ENCODE measurements at regions not wholly inside any gene's neighbourhood (a gene's known extent, or its start where the extent isn't known, plus 50 kb on each side); places are given as distances from the start of the nearest gene placed in this dataset.
A peak's percentile ranks its signal among the peaks of the same experiment; 100 is the strongest.
"Not testable (repeated sequence)": the region's sequence is repeated elsewhere in the genome, so short reads cannot be mapped to it uniquely, and the experiment has no call there.

- Histone ChIP-seq H3K9me3 (ENCODE audit: control insufficient read depth, low read length) (peaks cover 10% of the 10 kb centered on the region), H3K4me3 (ENCODE audit: extremely low read depth, insufficient read depth, low read length, poor library complexity, severe bottlenecking) (no peak overlapping the region), H3K27ac (ENCODE audit: low read depth, low read length, severe bottlenecking) (no peak overlapping the region), H3K4me1 (ENCODE audit: control insufficient read depth, insufficient read depth, low read length, poor library complexity, severe bottlenecking) (no peaks in the 10 kb centered on the region), H3K36me3 (ENCODE audit: control insufficient read depth, insufficient read depth, low read length) (no peaks in the 10 kb centered on the region)
- WGBS, 2 experiments (ENCODE audit: insufficient coverage in 2 of 2) = 85 to 89% methylated on average over 8 to 13 of the region's 15 CpGs
Measured at GRCh38 chr6:16040628-16040974, 88.3 kb upstream of the MYLIP start.

- not testable (repeated sequence) for H3K4me3 ChIP-seq (ENCODE audit: extremely low read depth, insufficient read depth, low read length, poor library complexity, severe bottlenecking)
- WGBS, 2 experiments (ENCODE audit: insufficient coverage in 2 of 2) = 98 to 99% methylated on average over 12 to 13 of the region's 17 CpGs
Measured at GRCh38 chr6:16039892-16040627, 88.8 kb upstream of the MYLIP start.

GRCh38 chr6:16038938-16039337 lies 89.9 kb upstream of the MYLIP start:
- no peak overlapping the region for H3K4me3 ChIP-seq (ENCODE audit: extremely low read depth, insufficient read depth, low read length, poor library complexity, severe bottlenecking)
- no CpG with 5 or more reads among the region's 2 CpGs for WGBS, 2 experiments (ENCODE audit: insufficient coverage in 2 of 2)
- H3K36me3 ChIP-seq (ENCODE audit: control insufficient read depth, insufficient read depth, low read length) = no peaks in the 10 kb centered on the region
- H3K9me3 ChIP-seq (ENCODE audit: control insufficient read depth, low read length) = peaks cover 10% of the 10 kb centered on the region
- no peaks in the 10 kb centered on the region for H3K4me1 ChIP-seq (ENCODE audit: control insufficient read depth, insufficient read depth, low read length, poor library complexity, severe bottlenecking)
- no peak overlapping the region for H3K27ac ChIP-seq (ENCODE audit: low read depth, low read length, severe bottlenecking)

More at GRCh38 chr6:16039892-16040627, 88.8 kb upstream of the MYLIP start:
- H3K9me3 ChIP-seq (ENCODE audit: control insufficient read depth, low read length) = peaks cover 10% of the 10 kb centered on the region
- H3K36me3 ChIP-seq (ENCODE audit: control insufficient read depth, insufficient read depth, low read length); H3K4me1 ChIP-seq (ENCODE audit: control insufficient read depth, insufficient read depth, low read length, poor library complexity, severe bottlenecking); H3K27ac ChIP-seq (ENCODE audit: low read depth, low read length, severe bottlenecking): not testable (repeated sequence)

GRCh38 chr6:16035488-16036080 lies 93.3 kb upstream of the MYLIP start:
- H3K27ac ChIP-seq (ENCODE audit: low read depth, low read length, severe bottlenecking) = no peak overlapping the region
- H3K9me3 ChIP-seq (ENCODE audit: control insufficient read depth, low read length) = peaks cover 16% of the 10 kb centered on the region
- H3K4me3 ChIP-seq (ENCODE audit: extremely low read depth, insufficient read depth, low read length, poor library complexity, severe bottlenecking) = no peak overlapping the region
- H3K4me1 ChIP-seq (ENCODE audit: control insufficient read depth, insufficient read depth, low read length, poor library complexity, severe bottlenecking) = peaks cover 5% of the 10 kb centered on the region
- WGBS, 2 experiments (ENCODE audit: insufficient coverage in 2 of 2) = 94% methylated on average over 4 of the region's 4 CpGs
- no peaks in the 10 kb centered on the region for H3K36me3 ChIP-seq (ENCODE audit: control insufficient read depth, insufficient read depth, low read length)

- Histone ChIP-seq H3K36me3 (ENCODE audit: control insufficient read depth, insufficient read depth, low read length) (no peaks in the 10 kb centered on the region), H3K9me3 (ENCODE audit: control insufficient read depth, low read length) (peaks cover 14% of the 10 kb centered on the region), H3K4me1 (ENCODE audit: control insufficient read depth, insufficient read depth, low read length, poor library complexity, severe bottlenecking) (peaks cover 7% of the 10 kb centered on the region), H3K4me3 (ENCODE audit: extremely low read depth, insufficient read depth, low read length, poor library complexity, severe bottlenecking) (no peak overlapping the region), H3K27ac (ENCODE audit: low read depth, low read length, severe bottlenecking) (no peak overlapping the region)
- 76 to 100% methylated on average over 2 of the region's 3 CpGs for WGBS, 2 experiments (ENCODE audit: insufficient coverage in 2 of 2)
Measured at GRCh38 chr6:16033214-16033613, 95.7 kb upstream of the MYLIP start.

- WGBS, 2 experiments (ENCODE audit: insufficient coverage in 2 of 2) = 79 to 94% methylated on average over 2 to 6 of the region's 6 CpGs
- peaks cover 14% of the 10 kb centered on the region for H3K9me3 ChIP-seq (ENCODE audit: control insufficient read depth, low read length)
- H3K4me1 ChIP-seq (ENCODE audit: control insufficient read depth, insufficient read depth, low read length, poor library complexity, severe bottlenecking) = peaks cover 7% of the 10 kb centered on the region
- H3K27ac ChIP-seq (ENCODE audit: low read depth, low read length, severe bottlenecking) = peak overlapping the region; percentile 54
- no peaks in the 10 kb centered on the region for H3K36me3 ChIP-seq (ENCODE audit: control insufficient read depth, insufficient read depth, low read length)
- no peak overlapping the region for H3K4me3 ChIP-seq (ENCODE audit: extremely low read depth, insufficient read depth, low read length, poor library complexity, severe bottlenecking)
Measured at GRCh38 chr6:16031278-16031981, 97.5 kb upstream of the MYLIP start.

GRCh38 chr6:16028966-16029365 lies 99.9 kb upstream of the MYLIP start:
- no peak overlapping the region for H3K4me3 ChIP-seq (ENCODE audit: extremely low read depth, insufficient read depth, low read length, poor library complexity, severe bottlenecking)
- WGBS, 2 experiments (ENCODE audit: insufficient coverage in 2 of 2) = 83 to 100% methylated on average over 1 of the region's 3 CpGs
- H3K9me3 ChIP-seq (ENCODE audit: control insufficient read depth, low read length) = peaks cover 14% of the 10 kb centered on the region
- H3K27ac ChIP-seq (ENCODE audit: low read depth, low read length, severe bottlenecking) = no peak overlapping the region
- H3K4me1 ChIP-seq (ENCODE audit: control insufficient read depth, insufficient read depth, low read length, poor library complexity, severe bottlenecking) = peaks cover 7% of the 10 kb centered on the region
- H3K36me3 ChIP-seq (ENCODE audit: control insufficient read depth, insufficient read depth, low read length) = no peaks in the 10 kb centered on the region

GRCh38 chr6:16020259-16020658 lies 108.6 kb upstream of the MYLIP start:
- Histone ChIP-seq H3K4me3 (ENCODE audit: extremely low read depth, insufficient read depth, low read length, poor library complexity, severe bottlenecking) (no peak overlapping the region), H3K36me3 (ENCODE audit: control insufficient read depth, insufficient read depth, low read length) (no peaks in the 10 kb centered on the region), H3K27ac (ENCODE audit: low read depth, low read length, severe bottlenecking) (no peak overlapping the region), H3K4me1 (ENCODE audit: control insufficient read depth, insufficient read depth, low read length, poor library complexity, severe bottlenecking) (no peaks in the 10 kb centered on the region), H3K9me3 (ENCODE audit: control insufficient read depth, low read length) (no peaks in the 10 kb centered on the region)
- WGBS, 2 experiments (ENCODE audit: insufficient coverage in 2 of 2) = 95 to 100% methylated on average over 2 to 3 of the region's 3 CpGs

- Histone ChIP-seq H3K4me3 (ENCODE audit: extremely low read depth, insufficient read depth, low read length, poor library complexity, severe bottlenecking) (no peak overlapping the region), H3K27ac (ENCODE audit: low read depth, low read length, severe bottlenecking) (no peak overlapping the region), H3K4me1 (ENCODE audit: control insufficient read depth, insufficient read depth, low read length, poor library complexity, severe bottlenecking) (no peaks in the 10 kb centered on the region), H3K9me3 (ENCODE audit: control insufficient read depth, low read length) (no peaks in the 10 kb centered on the region), H3K36me3 (ENCODE audit: control insufficient read depth, insufficient read depth, low read length) (no peaks in the 10 kb centered on the region)
- 90 to 100% methylated on average over 1 to 2 of the region's 3 CpGs for WGBS, 2 experiments (ENCODE audit: insufficient coverage in 2 of 2)
Measured at GRCh38 chr6:16019462-16019861, 109.4 kb upstream of the MYLIP start.

- 92% methylated on average over 2 to 4 of the region's 4 CpGs for WGBS, 2 experiments (ENCODE audit: insufficient coverage in 2 of 2)
- H3K9me3 ChIP-seq (ENCODE audit: control insufficient read depth, low read length) = no peaks in the 10 kb centered on the region
Measured at GRCh38 chr6:16018626-16019025, 110.3 kb upstream of the MYLIP start.

GRCh38 chr6:16014325-16014724 lies 114.6 kb upstream of the MYLIP start:
- not testable (repeated sequence) for H3K4me3 ChIP-seq (ENCODE audit: extremely low read depth, insufficient read depth, low read length, poor library complexity, severe bottlenecking); H3K4me1 ChIP-seq (ENCODE audit: control insufficient read depth, insufficient read depth, low read length, poor library complexity, severe bottlenecking); H3K36me3 ChIP-seq (ENCODE audit: control insufficient read depth, insufficient read depth, low read length); H3K9me3 ChIP-seq (ENCODE audit: control insufficient read depth, low read length); H3K27ac ChIP-seq (ENCODE audit: low read depth, low read length, severe bottlenecking)
- no CpG with 5 or more reads among the region's 3 CpGs for WGBS, 2 experiments (ENCODE audit: insufficient coverage in 2 of 2)

More at GRCh38 chr6:16018626-16019025, 110.3 kb upstream of the MYLIP start:
- H3K36me3 ChIP-seq (ENCODE audit: control insufficient read depth, insufficient read depth, low read length) = no peaks in the 10 kb centered on the region
- no peaks in the 10 kb centered on the region for H3K4me1 ChIP-seq (ENCODE audit: control insufficient read depth, insufficient read depth, low read length, poor library complexity, severe bottlenecking)
- H3K27ac ChIP-seq (ENCODE audit: low read depth, low read length, severe bottlenecking) = no peak overlapping the region
- H3K4me3 ChIP-seq (ENCODE audit: extremely low read depth, insufficient read depth, low read length, poor library complexity, severe bottlenecking) = no peak overlapping the region

Data from mesodermal cell (in vitro differentiated cells).